Keratinocyte (primary cell): ENCODE measurements at regions not wholly inside any gene's neighbourhood (a gene's known extent, or its start where the extent isn't known, plus 50 kb on each side); places are given as distances from the start of the nearest gene placed in this dataset.

Experiments
- DNase-seq: peaks from one replicate; pipeline ENCODE4 v3.0.0-alpha.2; 2011; ENCODE audit warnings: low read depth, missing footprints, low spot score
- FAIRE-seq: peaks from 2 replicates; lab custom pipeline; 2011; peaks lifted over from hg19 to GRCh38; lab: Jason Lieb, UNC
- H2AFZ ChIP-seq: 2 replicates; pipeline ENCODE4 v1.6.0; 2012; ENCODE audit warnings: low read length, control low read depth, inconsistent platforms; ENCODE audit not compliant: control insufficient read depth
- H3K27ac ChIP-seq: 2 replicates; pipeline ENCODE4 v1.5.1; 2011; ENCODE audit warnings: low read length; ENCODE audit not compliant: control insufficient read depth, insufficient read depth
- H3K27me3 ChIP-seq: 3 replicates; pipeline ENCODE4 v1.6.0; 2011; ENCODE audit warnings: low read length; ENCODE audit not compliant: control insufficient read depth, insufficient read depth; ENCODE audit errors: extremely low read depth
- H3K36me3 ChIP-seq, 2 experiments: 2 replicates in 1 of 2; 3 replicates in 1 of 2; pipeline ENCODE4 v1.5.1; 2011; ENCODE audit warnings: low read length in 2 of 2, mild to moderate bottlenecking in 1 of 2; ENCODE audit not compliant: control insufficient read depth in 2 of 2, insufficient read depth in 2 of 2; ENCODE audit errors: extremely low read depth in 1 of 2
- H3K4me1 ChIP-seq: 3 replicates; pipeline ENCODE4 v1.5.1; 2011; ENCODE audit warnings: low read length; ENCODE audit not compliant: control insufficient read depth, insufficient read depth; ENCODE audit errors: extremely low read depth
- H3K4me2 ChIP-seq: 3 replicates; pipeline ENCODE4 v1.6.0; 2011; ENCODE audit warnings: low read depth, low read length; ENCODE audit not compliant: control insufficient read depth, insufficient read depth; ENCODE audit errors: extremely low read depth
- H3K4me3 ChIP-seq, 3 experiments: fragments of 200-600 bp in 1 of 3; sonication (generic) in 1 of 3; 2 replicates in 2 of 3; 3 replicates in 1 of 3; pipeline ENCODE4 v1.5.1; 2011 to 2016; ENCODE audit warnings: low read length in 3 of 3, mild to moderate bottlenecking in 3 of 3, control low read depth in 2 of 3, inconsistent platforms in 1 of 3, low read depth in 1 of 3, mixed read lengths in 1 of 3, mixed run types in 1 of 3, moderate library complexity in 1 of 3; ENCODE audit not compliant: control insufficient read depth in 2 of 3, insufficient read depth in 2 of 3; ENCODE audit errors: extremely low read depth in 1 of 3
- H3K79me2 ChIP-seq: 2 replicates; pipeline ENCODE4 v1.6.0; 2012; ENCODE audit warnings: low read length; ENCODE audit not compliant: control insufficient read depth, insufficient read depth
- H3K9ac ChIP-seq: 3 replicates; pipeline ENCODE4 v1.6.0; 2011; ENCODE audit warnings: low read length; ENCODE audit not compliant: control insufficient read depth, insufficient read depth; ENCODE audit errors: extremely low read depth
- H3K9me1 ChIP-seq: 3 replicates; pipeline ENCODE4 v1.6.0; 2011; ENCODE audit warnings: low read length; ENCODE audit not compliant: control insufficient read depth, insufficient read depth; ENCODE audit errors: extremely low read depth
- H3K9me3 ChIP-seq: 2 replicates; pipeline ENCODE4 v1.5.1; 2012; ENCODE audit warnings: low read depth, low read length; ENCODE audit not compliant: control insufficient read depth
- H4K20me1 ChIP-seq: 3 replicates; pipeline ENCODE4 v1.6.0; 2011; ENCODE audit warnings: low read length; ENCODE audit not compliant: control insufficient read depth, insufficient read depth; ENCODE audit errors: extremely low read depth
- CTCF ChIP-seq, 3 experiments: IDR thresholded peaks in 1 of 3; conservative IDR thresholded peaks in 1 of 3; optimal IDR thresholded peaks in 1 of 3; 2 replicates in 2 of 3; 3 replicates in 1 of 3; pipeline versions ENCODE3 to v1.5.1; 2011; ENCODE audit warnings: low read length in 3 of 3, mild to moderate bottlenecking in 3 of 3, moderate library complexity in 2 of 3, control low read depth in 1 of 3, inconsistent platforms in 1 of 3; ENCODE audit not compliant: insufficient read depth in 2 of 3; ENCODE audit errors: extremely low read depth in 1 of 3
- EZH2 ChIP-seq: IDR thresholded peaks from one replicate; pipeline ENCODE4 v1.6.1; 2012; ENCODE audit warnings: inconsistent platforms, mild to moderate bottlenecking, low read length, moderate library complexity
- dilution Hi-C: fragments of 300-500 bp; cut with MboI; formaldehyde crosslinking; loops from one replicate; pipeline ENCODE4 v1.7.0; 2020; ENCODE audit warnings: low sequenced_read_pairs; ENCODE audit not compliant: extremely low pct_ligation_motif_present

- H3K4me3 ChIP-seq, result no peak overlapping the region
- H3K79me2 ChIP-seq, result no peaks in the 10 kb centered on the region
- FAIRE-seq (no peak), DNase-seq (no peak)
- TF ChIP-seq CTCF (optimal IDR thresholded peaks at IDR 0.05 in 1 of 3, IDR thresholded peaks at IDR 0.05 in 1 of 3, conservative IDR thresholded peaks at IDR 0.05 in 1 of 3; ENCODE audit: extremely low read depth in 1 of 3, insufficient read depth in 2 of 3, low read length in 3 of 3) (no peak), EZH2 (no peak)
- H3K4me2 ChIP-seq, result no peak overlapping the region
- dilution Hi-C loops, result no loop called here
- no peaks in the 10 kb centered on the region for H3K9me1 ChIP-seq
- H3K27ac ChIP-seq, result no peak overlapping the region
- no peaks in the 10 kb centered on the region for H3K4me1 ChIP-seq
- H3K36me3 ChIP-seq, result no peaks in the 10 kb centered on the region
- H3K27me3 ChIP-seq, result peaks cover 35% of the 10 kb centered on the region
- no peak overlapping the region for H2AFZ ChIP-seq
- no peaks in the 10 kb centered on the region for H3K9me3 ChIP-seq
- H4K20me1 ChIP-seq, result no peaks in the 10 kb centered on the region
- H3K9ac ChIP-seq, result no peak overlapping the region
These were observed 1341.1 kb downstream of the BRD1 start for GRCh38 chr22:48486558-48486957.

- DNase-seq, result no peak
- no peaks in the 10 kb centered on the region for H3K4me1 ChIP-seq
- dilution Hi-C loops, result no loop called here
- no peak overlapping the region for H3K27ac ChIP-seq
- peaks cover 31% of the 10 kb centered on the region for H3K27me3 ChIP-seq
- no peak for FAIRE-seq
- no peaks in the 10 kb centered on the region for H3K9me1 ChIP-seq
- H3K4me3 ChIP-seq, result no peak overlapping the region
- no peaks in the 10 kb centered on the region for H3K79me2 ChIP-seq
- H2AFZ ChIP-seq, result no peak overlapping the region
- no peak overlapping the region for H3K9ac ChIP-seq
- no peak overlapping the region for H3K4me2 ChIP-seq
- no peaks in the 10 kb centered on the region for H3K9me3 ChIP-seq
- H4K20me1 ChIP-seq, result no peaks in the 10 kb centered on the region
- no peaks in the 10 kb centered on the region for H3K36me3 ChIP-seq
- TF ChIP-seq EZH2 (no peak), CTCF (optimal IDR thresholded peaks at IDR 0.05 in 1 of 3, IDR thresholded peaks at IDR 0.05 in 1 of 3, conservative IDR thresholded peaks at IDR 0.05 in 1 of 3; ENCODE audit: extremely low read depth in 1 of 3, insufficient read depth in 2 of 3, low read length in 3 of 3) (no peak)
These were observed 1341.5 kb downstream of the BRD1 start for GRCh38 chr22:48486134-48486532.
